ENCODE measurements at regions not wholly inside any gene's neighbourhood (a gene's known extent, or its start where the extent isn't known, plus 50 kb on each side); places are given as distances from the start of the nearest gene placed in this dataset.

DNA sequence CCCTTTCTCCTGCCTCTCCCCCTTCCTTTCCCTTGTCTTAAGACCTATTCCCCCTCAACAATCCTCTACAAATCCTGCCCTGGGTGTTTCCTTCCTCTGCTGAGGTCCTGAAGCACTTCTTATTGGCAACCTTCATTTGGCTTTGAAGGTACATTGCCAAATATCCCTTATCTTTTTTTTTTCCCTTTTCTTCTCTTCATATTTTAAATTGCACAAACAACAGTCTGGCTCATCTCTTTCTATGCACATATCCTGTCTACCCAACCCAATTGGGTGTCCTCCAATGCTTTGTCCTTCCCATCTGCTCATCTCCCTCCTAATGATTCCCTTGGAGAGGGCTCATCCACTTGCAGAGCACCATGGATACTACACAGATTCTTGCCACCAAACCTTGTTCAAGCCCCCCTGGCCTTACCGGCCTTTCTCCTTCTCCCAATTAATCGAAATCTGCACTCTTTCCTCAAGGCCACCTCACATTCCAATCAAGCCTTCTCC lies 537.9 kb upstream of the JARID2 start:
- RAD21 ChIA-PET (ENCODE audit: low non-redundant PET in 1 of 2, low total read pairs in 2 of 2, uncharacterized antibody in 2 of 2, unreplicated experiment in 2 of 2): no interaction called here

More for the DNA sequence above, 537.9 kb upstream of the JARID2 start:
- H3K4me3 ChIP-seq (replicated peaks in 1 of 2; ENCODE audit: low read depth in 1 of 2, low read length in 2 of 2): no peak overlapping the region
- ChIA-PET POLR2A (no interaction called here), CTCF (no interaction called here)
- H3K9me3 ChIP-seq (ENCODE audit: control insufficient read depth in 1 of 2, insufficient read depth in 1 of 2, low read depth in 1 of 2, low read length in 2 of 2): no peaks in the 10 kb centered on the region
- H3K79me2 ChIP-seq (ENCODE audit: insufficient read depth, low read length): no peaks in the 10 kb centered on the region
- no peak overlapping the region for H2AFZ ChIP-seq (ENCODE audit: low read depth, low read length, poor library complexity, severe bottlenecking)
- no peak overlapping the region for H3K27ac ChIP-seq (ENCODE audit: low read depth, low read length)
- H3K9ac ChIP-seq (ENCODE audit: low read length): no peak overlapping the region
- DNase-seq (ENCODE audit: low read depth, low spot score): no peak
- H3K36me3 ChIP-seq (ENCODE audit: control insufficient read depth in 1 of 2, insufficient read depth in 2 of 2, low read length in 2 of 2): no peaks in the 10 kb centered on the region
- peaks cover 0 to 58% of the 10 kb centered on the region in 2 experiments; a peak in 2 of 4 replicates for H3K4me1 ChIP-seq (ENCODE audit: control insufficient read depth in 1 of 2, insufficient read depth in 2 of 2, low read length in 2 of 2)
- H3K9me2 ChIP-seq (ENCODE audit: insufficient read depth): no peaks in the 10 kb centered on the region
- no peak for ATAC-seq
- no TSS peak for BruUV-seq (replicated peaks)
- H3K4me2 ChIP-seq (ENCODE audit: low read length): no peak overlapping the region
- no peaks in the 10 kb centered on the region for H3K27me3 ChIP-seq (ENCODE audit: insufficient read depth, low read length)
- intact Hi-C loops (cut with micrococcal nuclease): no loop called here
- TF ChIP-seq EGR1 (IDR thresholded peaks at IDR 0.05; ENCODE audit: low read depth): no peak
- TF ChIP-seq REST (IDR thresholded peaks at IDR 0.05; ENCODE audit: low read depth): no peak
- no peak for TF ChIP-seq CEBPB (IDR thresholded peaks at IDR 0.05; ENCODE audit: low read depth)
- TF ChIP-seq CTCF (IDR thresholded peaks at IDR 0.05 in 2 of 3, conservative IDR thresholded peaks at IDR 0.05 in 1 of 3; ENCODE audit: borderline replicate concordance in 1 of 3, insufficient read depth in 1 of 3, low read depth in 2 of 3, low read length in 2 of 3): no peak
- TF ChIP-seq POLR2A (IDR thresholded peaks at IDR 0.05; ENCODE audit: borderline replicate concordance, extremely low read depth, insufficient read depth, insufficient read length): no peak
- no peak for TF ChIP-seq TCF7L2 (IDR thresholded peaks at IDR 0.05; ENCODE audit: borderline replicate concordance, extremely low read depth, insufficient read depth, insufficient read length)
- no peak for TF ChIP-seq JUND (IDR thresholded peaks at IDR 0.05)
- no peak for TF ChIP-seq SRF (IDR thresholded peaks at IDR 0.05; ENCODE audit: low read depth)
- TF ChIP-seq SP1 (IDR thresholded peaks at IDR 0.05; ENCODE audit: low read depth): no peak
- no peak for TF ChIP-seq EZH2phosphoT487 (IDR thresholded peaks at IDR 0.05; ENCODE audit: borderline replicate concordance)
- TF ChIP-seq CBX3 (IDR thresholded peaks at IDR 0.05; ENCODE audit: low read depth): no peak
- no peak for TF ChIP-seq POLR2AphosphoS5 (IDR thresholded peaks at IDR 0.05; ENCODE audit: low read depth, low read length)
- no peak for TF ChIP-seq SIN3A (IDR thresholded peaks at IDR 0.05; ENCODE audit: low read depth)
- no peak for TF ChIP-seq ZFX (IDR thresholded peaks at IDR 0.05)
- TF ChIP-seq, protein P1, sequence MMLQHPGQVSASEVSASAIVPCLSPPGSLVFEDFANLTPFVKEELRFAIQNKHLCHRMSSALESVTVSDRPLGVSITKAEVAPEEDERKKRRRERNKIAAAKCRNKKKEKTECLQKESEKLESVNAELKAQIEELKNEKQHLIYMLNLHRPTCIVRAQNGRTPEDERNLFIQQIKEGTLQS (IDR thresholded peaks at IDR 0.05): no peak
- no peak for TF ChIP-seq FOSL1 (IDR thresholded peaks at IDR 0.05; ENCODE audit: low read depth)
- H4K20me1 ChIP-seq (ENCODE audit: insufficient read depth): no peaks in the 10 kb centered on the region

Measured in HCT116 (cell line).